Transverse colon (tissue), 3 donors: ENCODE measurements at regions not wholly inside any gene's neighbourhood (a gene's known extent, or its start where the extent isn't known, plus 50 kb on each side); places are given as distances from the start of the nearest gene placed in this dataset.

Source experiments
- EP300 ChIP-seq: sonication (generic); formaldehyde crosslinking; IDR thresholded peaks from one replicate; pipeline ENCODE4 v1.6.1; 2017; ENCODE audit warnings: antibody characterized with exemption, low read depth
- POLR2A ChIP-seq: fragments of 450-650 bp; IDR thresholded peaks from one replicate; pipeline ENCODE4 v1.6.1; 2016; ENCODE audit warnings: antibody characterized with exemption, mild to moderate bottlenecking, moderate library complexity
- TF ChIP-seq, protein P1 (sequence below), 5 experiments: fragments of 200-600 bp in 3 of 5; fragments of 450-650 bp in 2 of 5; sonication (generic) in 3 of 5; IDR thresholded peaks; 1 replicate in 2 of 5; 2 replicates in 3 of 5; pipeline ENCODE4 v1.5.1; 2016 to 2017; ENCODE audit warnings: antibody characterized with exemption in 5 of 5, inconsistent platforms in 3 of 5, mild to moderate bottlenecking in 2 of 5, moderate library complexity in 1 of 5

- TF ChIP-seq, protein P1, sequence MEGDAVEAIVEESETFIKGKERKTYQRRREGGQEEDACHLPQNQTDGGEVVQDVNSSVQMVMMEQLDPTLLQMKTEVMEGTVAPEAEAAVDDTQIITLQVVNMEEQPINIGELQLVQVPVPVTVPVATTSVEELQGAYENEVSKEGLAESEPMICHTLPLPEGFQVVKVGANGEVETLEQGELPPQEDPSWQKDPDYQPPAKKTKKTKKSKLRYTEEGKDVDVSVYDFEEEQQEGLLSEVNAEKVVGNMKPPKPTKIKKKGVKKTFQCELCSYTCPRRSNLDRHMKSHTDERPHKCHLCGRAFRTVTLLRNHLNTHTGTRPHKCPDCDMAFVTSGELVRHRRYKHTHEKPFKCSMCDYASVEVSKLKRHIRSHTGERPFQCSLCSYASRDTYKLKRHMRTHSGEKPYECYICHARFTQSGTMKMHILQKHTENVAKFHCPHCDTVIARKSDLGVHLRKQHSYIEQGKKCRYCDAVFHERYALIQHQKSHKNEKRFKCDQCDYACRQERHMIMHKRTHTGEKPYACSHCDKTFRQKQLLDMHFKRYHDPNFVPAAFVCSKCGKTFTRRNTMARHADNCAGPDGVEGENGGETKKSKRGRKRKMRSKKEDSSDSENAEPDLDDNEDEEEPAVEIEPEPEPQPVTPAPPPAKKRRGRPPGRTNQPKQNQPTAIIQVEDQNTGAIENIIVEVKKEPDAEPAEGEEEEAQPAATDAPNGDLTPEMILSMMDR (IDR thresholded peaks at IDR 0.05): no peak
- TF ChIP-seq POLR2A (no peak), EP300 (no peak)
Measured at GRCh38 chr6:131381709-131382093, 191.3 kb upstream of the ARG1 start.
